NCI-H345 treated with DMSO at 0.1 percent for 48 hours (cell line): ENCODE measurements at regions not wholly inside any gene's neighbourhood (a gene's known extent, or its start where the extent isn't known, plus 50 kb on each side); places are given as distances from the start of the nearest gene placed in this dataset.

Experiments used
- DNase-seq: peaks from one replicate; lab custom pipeline; 2025; ENCODE audit not compliant: unreplicated experiment; lab: John Stamatoyannopoulos, UW

- no peak for DNase-seq
These were observed 112.7 kb upstream of the TNFAIP3 start for GRCh38 chr6:137754366-137754765.

- no peak for DNase-seq
These were observed 112.2 kb upstream of the TNFAIP3 start for GRCh38 chr6:137754866-137755265.

GRCh38 chr6:137755284-137755683 is 111.8 kb upstream of the TNFAIP3 start:
- no peak for DNase-seq

- DNase-seq, result no peak
These were observed 110.3 kb upstream of the TNFAIP3 start for GRCh38 chr6:137756788-137757187.

- DNase-seq, result no peak
These were observed 108.4 kb upstream of the TNFAIP3 start for GRCh38 chr6:137758661-137759060.

- DNase-seq, result no peak
These were observed 107.4 kb upstream of the TNFAIP3 start for GRCh38 chr6:137759624-137760023.

GRCh38 chr6:137761072-137761471 is 106.0 kb upstream of the TNFAIP3 start:
- DNase-seq, result no peak

GRCh38 chr6:137761487-137761886 is 105.6 kb upstream of the TNFAIP3 start:
- DNase-seq, result no peak

GRCh38 chr6:137762168-137763090 is 104.6 kb upstream of the TNFAIP3 start:
- DNase-seq, result no peak

- no peak for DNase-seq
These were observed 103.6 kb upstream of the TNFAIP3 start for GRCh38 chr6:137763436-137763835.

GRCh38 chr6:137763886-137764285 is 103.2 kb upstream of the TNFAIP3 start:
- DNase-seq, result no peak

GRCh38 chr6:137764464-137764863 is 102.6 kb upstream of the TNFAIP3 start:
- no peak for DNase-seq

- no peak for DNase-seq
These were observed 102.0 kb upstream of the TNFAIP3 start for GRCh38 chr6:137765059-137765458.

- no peak for DNase-seq
These were observed 100.3 kb upstream of the TNFAIP3 start for GRCh38 chr6:137766596-137767370.

GRCh38 chr6:137767465-137767864 is 99.6 kb upstream of the TNFAIP3 start:
- no peak for DNase-seq

GRCh38 chr6:137767911-137768690 is 99.0 kb upstream of the TNFAIP3 start:
- DNase-seq, result no peak

- no peak for DNase-seq
These were observed 98.1 kb upstream of the TNFAIP3 start for GRCh38 chr6:137768935-137769334.

- DNase-seq, result no peak
These were observed 97.2 kb upstream of the TNFAIP3 start for GRCh38 chr6:137769797-137770362.

- DNase-seq, result no peak
These were observed 94.4 kb upstream of the TNFAIP3 start for GRCh38 chr6:137772541-137773250.

- no peak for DNase-seq
These were observed 91.8 kb upstream of the TNFAIP3 start for GRCh38 chr6:137775227-137775626.
